DMS 273 treated with DMSO at 0.1 percent for 48 hours (cell line): ENCODE measurements at regions not wholly inside any gene's neighbourhood (a gene's known extent, or its start where the extent isn't known, plus 50 kb on each side); places are given as distances from the start of the nearest gene placed in this dataset.
"Not testable (repeated sequence)": the region's sequence is repeated elsewhere in the genome, so short reads cannot be mapped to it uniquely, and the experiment has no call there.

Source experiments
- DNase-seq: peaks from one replicate; lab custom pipeline; 2025; lab: John Stamatoyannopoulos, UW

- no peak for DNase-seq
Observed at GRCh38 chr9:104980039-104980654, 52.2 kb upstream of the ABCA1 start.

GRCh38 chr9:104981543-104982129, 53.7 kb upstream of the ABCA1 start:
- DNase-seq = no peak

GRCh38 chr9:104982543-104982942, 54.6 kb upstream of the ABCA1 start:
- DNase-seq = no peak

GRCh38 chr9:104983491-104983890, 55.5 kb upstream of the ABCA1 start:
- DNase-seq = no peak

- no peak for DNase-seq
Observed at GRCh38 chr9:104984121-104984520, 56.2 kb upstream of the ABCA1 start.

GRCh38 chr9:104984542-104984941, 56.6 kb upstream of the ABCA1 start:
- no peak for DNase-seq

- no peak for DNase-seq
Observed at GRCh38 chr9:104984948-104985347, 57.0 kb upstream of the ABCA1 start.

- no peak for DNase-seq
Observed at GRCh38 chr9:104986096-104986495, 58.1 kb upstream of the ABCA1 start.

GRCh38 chr9:104987743-104988142, 59.8 kb upstream of the ABCA1 start:
- DNase-seq = no peak

GRCh38 chr9:104988539-104988938, 60.6 kb upstream of the ABCA1 start:
- no peak for DNase-seq

GRCh38 chr9:104991144-104991953, 63.4 kb upstream of the ABCA1 start:
- peak; percentile 83 for DNase-seq

- DNase-seq = peak; percentile 39
Observed at GRCh38 chr9:104992659-104993058, 64.7 kb upstream of the ABCA1 start.

- DNase-seq = no peak
Observed at GRCh38 chr9:104993291-104993963, 65.5 kb upstream of the ABCA1 start.

GRCh38 chr9:104997536-104997935, 69.6 kb upstream of the ABCA1 start:
- no peak for DNase-seq

- no peak for DNase-seq
Observed at GRCh38 chr9:104999136-104999535, 71.2 kb upstream of the ABCA1 start.

- DNase-seq = not testable (repeated sequence)
Observed at GRCh38 chr9:105000529-105000928, 72.6 kb upstream of the ABCA1 start.

- DNase-seq = no peak
Observed at GRCh38 chr9:105004466-105005090, 76.6 kb upstream of the ABCA1 start.

- DNase-seq = no peak
Observed at GRCh38 chr9:105005186-105005585, 77.2 kb upstream of the ABCA1 start.

GRCh38 chr9:105006514-105006913, 78.6 kb upstream of the ABCA1 start:
- no peak for DNase-seq

- no peak for DNase-seq
Observed at GRCh38 chr9:105007143-105007542, 79.2 kb upstream of the ABCA1 start.

GRCh38 chr9:105010089-105010488, 82.1 kb upstream of the ABCA1 start:
- not testable (repeated sequence) for DNase-seq

- no peak for DNase-seq
Observed at GRCh38 chr9:105021917-105022316, 94.0 kb upstream of the ABCA1 start.
